Neural cell (in vitro differentiated cells): ENCODE measurements at regions not wholly inside any gene's neighbourhood (a gene's known extent, or its start where the extent isn't known, plus 50 kb on each side); places are given as distances from the start of the nearest gene placed in this dataset.

Experiments used
- CTCF ChIP-seq: fragments of 450-650 bp; IDR thresholded peaks from 2 replicates; pipeline ENCODE4 v1.5.1; 2014; ENCODE audit warnings: antibody characterized with exemption, mild to moderate bottlenecking, moderate library complexity; ENCODE audit not compliant: poor library complexity, severe bottlenecking
- EZH2 ChIP-seq: fragments of 200-600, 300-800 bp; shearing (Covaris generic), sonication (generic); IDR thresholded peaks from 2 replicates; pipeline ENCODE4 v1.6.1; 2014; ENCODE audit warnings: antibody characterized with exemption, low read length, borderline replicate concordance, mild to moderate bottlenecking; ENCODE audit not compliant: insufficient read depth, poor library complexity, severe bottlenecking
- POLR2AphosphoS5 ChIP-seq: IDR thresholded peaks from 2 replicates; pipeline ENCODE4 v1.6.1; 2012

- TF ChIP-seq EZH2 (no peak), CTCF (no peak), POLR2AphosphoS5 (no peak)
Measured at GRCh38 chr4:189113389-189113888, 827.2 kb upstream of the FRG1 start.
